WI38 (cell line): ENCODE measurements at regions not wholly inside any gene's neighbourhood (a gene's known extent, or its start where the extent isn't known, plus 50 kb on each side); places are given as distances from the start of the nearest gene placed in this dataset.
"Not testable (repeated sequence)": the region's sequence is repeated elsewhere in the genome, so short reads cannot be mapped to it uniquely, and the experiment has no call there.

Experiments
- H3K4me3 ChIP-seq: 2 replicates; pipeline ENCODE4 v1.5.1; 2011; ENCODE audit warnings: low read depth, mild to moderate bottlenecking, control low read depth, low read length
- TF ChIP-seq, protein P1 (sequence below): IDR thresholded peaks from 2 replicates; pipeline ENCODE4 v1.5.1; 2012; ENCODE audit warnings: low read depth, mild to moderate bottlenecking, control low read depth, low read length

DNA sequence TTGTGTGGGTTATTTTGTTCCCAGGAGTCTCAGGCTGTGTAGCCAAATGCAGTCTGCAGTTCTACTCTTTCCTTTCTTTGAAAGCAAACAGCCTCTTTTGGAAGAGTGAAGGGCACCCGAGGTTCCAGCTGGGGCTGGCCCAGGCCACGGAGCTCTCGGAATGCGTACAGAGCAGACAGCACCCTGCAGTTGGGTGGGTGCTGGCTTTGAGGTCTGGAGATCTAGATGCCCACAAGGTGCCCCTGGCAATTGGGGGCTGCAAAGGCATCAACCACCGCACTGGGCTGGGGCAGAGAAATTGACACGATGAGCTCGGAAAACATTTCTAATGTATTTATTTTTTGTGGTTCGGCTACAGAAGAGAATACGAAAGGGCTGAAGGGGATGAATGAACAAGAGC, 191.6 kb upstream of the ZNF469 start:
- H3K4me3 ChIP-seq = not testable (repeated sequence)

DNA sequence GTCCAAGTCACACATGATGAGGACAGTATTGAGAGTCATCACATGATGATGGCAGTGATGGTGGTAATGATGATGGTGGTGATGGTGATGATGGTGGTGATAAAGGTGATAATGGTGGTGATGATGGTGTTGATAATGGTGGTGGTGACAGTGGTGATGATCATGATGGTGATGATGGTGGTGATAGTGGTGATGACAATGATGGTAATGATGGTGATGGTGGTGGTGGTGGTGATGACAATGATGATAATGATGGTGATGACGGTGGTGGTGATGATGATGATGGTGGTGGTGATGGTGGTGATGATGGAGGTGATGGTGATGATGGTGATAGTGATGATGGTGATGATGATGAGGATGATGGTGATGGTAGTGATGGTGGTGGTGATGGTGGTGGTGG, 190.2 kb upstream of the ZNF469 start:
- no peak overlapping the region for H3K4me3 ChIP-seq
- TF ChIP-seq, protein P1, sequence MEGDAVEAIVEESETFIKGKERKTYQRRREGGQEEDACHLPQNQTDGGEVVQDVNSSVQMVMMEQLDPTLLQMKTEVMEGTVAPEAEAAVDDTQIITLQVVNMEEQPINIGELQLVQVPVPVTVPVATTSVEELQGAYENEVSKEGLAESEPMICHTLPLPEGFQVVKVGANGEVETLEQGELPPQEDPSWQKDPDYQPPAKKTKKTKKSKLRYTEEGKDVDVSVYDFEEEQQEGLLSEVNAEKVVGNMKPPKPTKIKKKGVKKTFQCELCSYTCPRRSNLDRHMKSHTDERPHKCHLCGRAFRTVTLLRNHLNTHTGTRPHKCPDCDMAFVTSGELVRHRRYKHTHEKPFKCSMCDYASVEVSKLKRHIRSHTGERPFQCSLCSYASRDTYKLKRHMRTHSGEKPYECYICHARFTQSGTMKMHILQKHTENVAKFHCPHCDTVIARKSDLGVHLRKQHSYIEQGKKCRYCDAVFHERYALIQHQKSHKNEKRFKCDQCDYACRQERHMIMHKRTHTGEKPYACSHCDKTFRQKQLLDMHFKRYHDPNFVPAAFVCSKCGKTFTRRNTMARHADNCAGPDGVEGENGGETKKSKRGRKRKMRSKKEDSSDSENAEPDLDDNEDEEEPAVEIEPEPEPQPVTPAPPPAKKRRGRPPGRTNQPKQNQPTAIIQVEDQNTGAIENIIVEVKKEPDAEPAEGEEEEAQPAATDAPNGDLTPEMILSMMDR = no peak

DNA sequence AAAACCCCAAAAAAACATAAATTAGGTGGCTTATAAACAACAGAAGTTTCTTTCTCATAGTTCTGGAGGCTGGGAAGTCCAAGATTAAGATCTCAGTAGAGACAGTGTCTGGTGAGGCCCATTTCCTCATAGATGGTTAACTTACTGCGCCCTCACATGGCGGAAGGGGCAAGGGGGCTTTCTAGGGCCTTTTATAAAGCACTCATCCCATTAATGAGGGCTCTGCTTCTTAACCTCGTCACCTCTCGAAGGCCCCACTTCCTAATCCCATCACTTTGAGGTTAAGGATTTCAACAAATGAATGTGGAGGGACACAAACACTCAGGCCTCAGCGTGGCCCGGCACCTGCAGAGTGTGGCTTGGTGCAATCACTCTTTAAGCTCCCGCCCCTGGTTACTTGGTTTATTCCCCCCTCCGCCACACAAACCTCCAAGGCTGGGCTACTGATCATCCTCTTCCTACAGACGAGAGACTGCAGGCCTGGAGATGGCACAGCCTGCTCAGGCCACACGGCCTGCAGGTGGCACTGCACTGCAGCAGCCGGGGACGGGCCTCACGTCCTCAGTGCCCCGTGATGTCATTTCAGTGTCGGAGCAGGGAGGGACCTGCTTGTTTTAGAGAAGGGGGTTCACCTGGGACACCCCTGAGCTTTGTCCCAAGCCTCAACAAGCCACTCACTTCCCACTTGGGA, 188.9 kb upstream of the ZNF469 start:
- TF ChIP-seq, protein P1 = peak; percentile 50
- not testable (repeated sequence) for H3K4me3 ChIP-seq

DNA sequence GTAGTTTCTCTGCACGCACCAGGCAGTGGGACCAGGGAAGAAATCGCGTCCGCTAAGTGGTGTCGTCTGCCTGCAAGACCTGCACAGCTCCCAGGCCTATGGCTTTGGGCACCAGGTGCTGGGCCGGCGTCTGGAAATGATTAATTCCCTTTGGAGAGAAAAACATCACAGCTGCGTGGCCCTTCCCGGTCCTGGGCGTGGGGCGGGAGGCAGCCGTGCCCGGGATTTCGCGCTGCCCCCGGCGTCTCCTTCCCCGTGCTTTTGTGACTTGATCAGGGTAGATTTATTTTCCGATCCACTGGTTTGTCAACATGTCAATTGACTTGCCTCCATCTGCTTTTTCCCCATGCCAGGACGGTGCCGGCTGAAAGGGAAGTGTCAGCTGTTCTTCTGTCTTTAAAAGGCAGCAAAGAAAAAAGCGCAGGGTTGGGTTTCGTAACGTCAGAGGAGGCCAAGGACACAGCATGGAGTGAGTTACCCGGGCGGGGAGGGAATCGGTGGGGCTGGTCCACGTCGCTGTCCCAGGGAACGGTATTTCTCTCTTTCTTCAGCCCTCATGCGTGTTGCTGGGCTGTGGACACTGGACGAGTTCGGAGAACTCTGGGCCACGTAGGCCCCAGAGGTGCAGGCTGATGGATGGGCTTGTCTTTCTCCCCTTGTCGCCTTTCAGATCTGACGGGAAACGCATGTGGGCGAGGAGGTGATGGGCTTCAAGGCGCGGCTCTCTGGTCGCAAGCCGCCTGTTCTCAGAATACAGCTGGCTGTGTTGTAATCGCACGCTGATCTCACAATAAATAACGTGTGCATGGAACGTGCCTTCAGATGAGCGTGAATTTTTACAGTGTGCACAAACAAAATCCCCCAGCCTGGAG, 188.1 kb upstream of the ZNF469 start:
- TF ChIP-seq, protein P1 = no peak
- no peak overlapping the region for H3K4me3 ChIP-seq

DNA sequence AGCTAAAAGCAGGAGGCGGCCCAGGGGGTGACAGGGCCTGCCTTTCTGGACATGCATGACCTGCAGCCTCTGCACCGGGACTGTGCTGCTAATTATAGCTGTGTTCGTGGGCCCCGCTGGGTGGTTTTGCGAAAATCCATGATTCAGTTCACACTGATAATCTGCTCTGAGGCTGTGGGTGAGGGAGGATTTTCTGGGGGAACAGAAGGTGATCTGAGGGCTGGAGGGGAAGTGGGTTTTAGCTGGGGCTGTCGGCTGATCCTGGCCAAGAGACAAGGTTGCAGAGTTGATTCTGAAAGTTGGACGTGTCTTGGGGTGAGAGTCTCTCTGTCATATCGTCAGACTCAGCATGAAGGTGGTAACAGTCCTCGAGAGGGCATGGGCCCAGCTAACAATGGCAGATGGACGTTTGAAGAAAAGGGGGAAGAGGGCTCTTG, 187.5 kb upstream of the ZNF469 start:
- no peak overlapping the region for H3K4me3 ChIP-seq
- TF ChIP-seq, protein P1 = no peak

DNA sequence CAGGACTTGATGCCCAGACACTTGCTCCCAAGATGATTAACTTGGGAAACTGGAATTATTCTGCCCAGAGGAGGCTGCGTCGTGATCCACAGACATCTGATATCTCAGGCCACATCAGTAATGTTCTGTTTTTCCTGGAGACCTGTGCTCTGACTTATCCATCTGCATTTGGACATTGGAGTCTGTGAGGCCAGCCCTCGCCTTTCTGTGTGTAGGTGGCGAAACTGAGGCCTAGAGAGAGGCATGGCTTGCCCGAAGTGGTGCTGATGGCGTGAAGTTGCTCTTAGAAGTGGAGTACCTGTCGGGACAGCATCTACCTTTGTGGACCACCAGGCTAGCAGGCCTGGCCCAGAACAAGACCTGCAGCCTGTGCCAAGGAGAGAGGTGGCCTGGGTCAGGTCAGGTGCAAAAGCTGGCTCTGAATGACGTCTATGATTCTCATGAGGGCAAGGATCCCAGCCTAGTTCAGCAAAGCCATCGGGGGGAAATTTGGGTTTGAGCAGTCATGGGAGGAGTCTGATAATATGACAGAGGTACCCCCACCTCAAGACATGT, 186.8 kb upstream of the ZNF469 start:
- no peak overlapping the region for H3K4me3 ChIP-seq
- TF ChIP-seq, protein P1 = no peak

DNA sequence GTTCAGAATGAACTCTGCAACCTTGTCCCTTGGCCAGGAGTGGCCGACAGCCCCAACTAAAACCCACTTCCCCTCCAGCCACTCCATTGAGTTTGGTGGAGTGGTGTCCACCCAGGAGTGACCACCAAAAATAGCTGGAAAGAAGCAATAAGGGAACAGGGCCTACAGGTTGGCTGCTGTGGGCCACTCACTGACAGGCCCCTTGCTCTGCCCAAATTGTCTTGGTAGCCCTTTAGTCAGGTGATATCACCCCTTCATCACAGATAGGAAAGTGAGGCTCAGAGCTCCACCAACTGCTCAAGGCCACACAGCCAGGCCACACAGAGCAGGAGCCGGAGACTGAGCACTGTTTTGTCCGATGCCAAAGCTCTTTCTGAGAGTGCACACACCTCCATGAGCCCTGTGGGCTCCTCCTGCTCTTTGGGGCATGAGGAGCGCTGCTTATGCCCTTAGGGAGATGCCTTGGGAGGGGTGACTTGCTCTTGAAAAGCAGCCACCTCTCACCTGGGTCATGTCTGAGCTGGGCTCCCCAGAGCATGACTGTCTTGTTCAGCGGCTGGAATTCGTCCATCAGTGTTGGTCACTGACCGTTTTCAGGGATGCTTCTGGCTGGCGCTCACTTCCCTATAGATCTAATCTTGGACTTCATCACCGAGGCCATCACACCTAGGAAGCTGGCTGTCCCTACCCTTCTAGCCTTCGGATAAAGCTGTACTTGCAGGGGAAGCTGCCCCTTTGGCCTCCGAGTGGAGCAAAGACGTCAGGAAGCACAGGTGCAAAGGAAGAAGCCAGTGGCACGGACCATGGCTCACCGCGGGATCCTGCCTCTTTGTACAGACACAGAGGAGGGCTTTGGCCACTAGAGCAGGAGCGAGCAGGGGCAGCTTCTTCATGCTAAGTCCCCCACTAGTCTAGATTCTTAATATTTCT, 186.0 kb upstream of the ZNF469 start:
- TF ChIP-seq, protein P1 = no peak
- no peak overlapping the region for H3K4me3 ChIP-seq
